ENCODE measurements at regions not wholly inside any gene's neighbourhood (a gene's known extent, or its start where the extent isn't known, plus 50 kb on each side); places are given as distances from the start of the nearest gene placed in this dataset.

DNA sequence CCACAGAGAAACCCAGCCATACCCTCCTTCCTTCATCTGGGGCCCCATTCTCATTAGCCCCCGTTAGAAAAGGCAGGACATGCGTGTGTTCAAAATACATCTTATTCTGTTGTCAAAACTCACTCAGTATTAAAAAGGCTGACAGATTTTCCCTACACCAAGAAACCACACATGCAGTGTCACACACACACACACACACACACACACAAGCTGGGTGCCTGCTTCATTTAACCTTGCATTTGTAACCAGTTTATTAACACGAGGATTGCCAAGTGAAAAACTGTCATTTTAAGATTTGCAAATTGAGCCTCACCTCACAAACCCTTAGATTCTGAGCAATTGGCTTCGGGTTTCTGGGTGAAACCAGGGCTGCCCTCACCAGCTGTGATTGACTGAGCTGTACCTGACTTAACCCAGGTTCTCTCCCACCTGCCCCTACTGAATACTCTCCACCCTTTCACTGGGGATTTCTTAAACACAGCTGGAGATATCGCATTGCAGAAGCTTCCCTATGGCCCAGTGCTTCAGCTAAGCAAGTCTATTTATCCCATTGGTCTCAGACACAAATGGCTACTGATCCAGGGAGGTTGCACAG, 172.7 kb upstream of the ZNF507 start:
- DNase-seq (ENCODE audit: low read depth): no peak

DNA sequence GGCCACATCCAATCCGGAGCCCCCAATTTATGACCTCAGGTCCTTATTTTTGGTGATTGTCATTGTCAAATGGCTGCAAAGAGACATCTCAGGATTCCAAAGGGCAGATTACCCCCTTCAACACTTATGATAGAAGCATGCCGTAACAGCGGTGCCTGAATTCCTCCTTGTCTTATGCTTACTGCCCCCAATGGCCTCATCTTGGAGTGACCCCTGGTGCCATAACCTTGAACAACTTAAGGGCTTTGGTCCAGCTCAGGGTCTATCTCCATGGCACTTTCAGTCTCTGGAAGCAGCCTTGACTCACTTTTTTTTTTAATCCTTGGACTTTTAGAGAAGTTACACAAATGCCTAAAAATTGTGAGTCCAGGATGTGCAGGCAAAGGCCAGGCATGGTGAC, 171.6 kb upstream of the ZNF507 start:
- TF ChIP-seq, protein P1, sequence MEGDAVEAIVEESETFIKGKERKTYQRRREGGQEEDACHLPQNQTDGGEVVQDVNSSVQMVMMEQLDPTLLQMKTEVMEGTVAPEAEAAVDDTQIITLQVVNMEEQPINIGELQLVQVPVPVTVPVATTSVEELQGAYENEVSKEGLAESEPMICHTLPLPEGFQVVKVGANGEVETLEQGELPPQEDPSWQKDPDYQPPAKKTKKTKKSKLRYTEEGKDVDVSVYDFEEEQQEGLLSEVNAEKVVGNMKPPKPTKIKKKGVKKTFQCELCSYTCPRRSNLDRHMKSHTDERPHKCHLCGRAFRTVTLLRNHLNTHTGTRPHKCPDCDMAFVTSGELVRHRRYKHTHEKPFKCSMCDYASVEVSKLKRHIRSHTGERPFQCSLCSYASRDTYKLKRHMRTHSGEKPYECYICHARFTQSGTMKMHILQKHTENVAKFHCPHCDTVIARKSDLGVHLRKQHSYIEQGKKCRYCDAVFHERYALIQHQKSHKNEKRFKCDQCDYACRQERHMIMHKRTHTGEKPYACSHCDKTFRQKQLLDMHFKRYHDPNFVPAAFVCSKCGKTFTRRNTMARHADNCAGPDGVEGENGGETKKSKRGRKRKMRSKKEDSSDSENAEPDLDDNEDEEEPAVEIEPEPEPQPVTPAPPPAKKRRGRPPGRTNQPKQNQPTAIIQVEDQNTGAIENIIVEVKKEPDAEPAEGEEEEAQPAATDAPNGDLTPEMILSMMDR (conservative IDR thresholded peaks at IDR 0.05; ENCODE audit: control insufficient read depth, insufficient read depth, low read depth, low read length): no peak
- no peak overlapping the region for H3K4me3 ChIP-seq (ENCODE audit: control insufficient read depth, low read depth, low read length)
- DNase-seq (ENCODE audit: low read depth): no peak

More for the DNA sequence above, 172.7 kb upstream of the ZNF507 start:
- H3K4me3 ChIP-seq (ENCODE audit: control insufficient read depth, low read depth, low read length): no peak overlapping the region
- TF ChIP-seq, protein P1 (conservative IDR thresholded peaks at IDR 0.05; ENCODE audit: control insufficient read depth, insufficient read depth, low read depth, low read length): no peak

- no peak for DNase-seq (ENCODE audit: low read depth)
- TF ChIP-seq, protein P1 (conservative IDR thresholded peaks at IDR 0.05; ENCODE audit: control insufficient read depth, insufficient read depth, low read depth, low read length): no peak
Measured at GRCh38 chr19:32174386-32175113, 170.9 kb upstream of the ZNF507 start.

GRCh38 chr19:32176591-32176990, 168.8 kb upstream of the ZNF507 start:
- TF ChIP-seq, protein P1 (conservative IDR thresholded peaks at IDR 0.05; ENCODE audit: control insufficient read depth, insufficient read depth, low read depth, low read length): no peak
- H3K4me3 ChIP-seq (ENCODE audit: control insufficient read depth, low read depth, low read length): no peak overlapping the region
- DNase-seq (ENCODE audit: low read depth): no peak

More at GRCh38 chr19:32174386-32175113, 170.9 kb upstream of the ZNF507 start:
- no peak overlapping the region for H3K4me3 ChIP-seq (ENCODE audit: control insufficient read depth, low read depth, low read length)

DNA sequence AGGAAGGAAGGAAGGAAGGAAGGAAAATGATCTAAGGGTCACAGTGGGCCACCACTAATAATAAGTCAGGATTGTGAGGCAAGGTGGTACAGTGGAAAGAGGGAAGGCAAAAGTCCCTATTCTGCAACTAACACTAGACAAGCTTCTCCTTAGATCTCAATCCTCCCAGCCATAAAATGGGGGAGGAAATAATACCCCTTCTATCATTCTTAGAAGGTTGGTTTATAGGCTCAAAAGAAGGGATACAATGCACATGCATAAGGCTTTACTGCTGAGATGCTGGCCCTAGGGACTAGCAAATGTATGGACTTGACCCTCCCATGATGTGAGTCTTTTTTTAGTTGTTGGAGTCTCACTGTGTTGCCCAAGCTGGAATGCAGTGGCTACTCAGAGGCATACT, 167.7 kb upstream of the ZNF507 start:
- TF ChIP-seq, protein P1 (conservative IDR thresholded peaks at IDR 0.05; ENCODE audit: control insufficient read depth, insufficient read depth, low read depth, low read length): no peak
- no peak overlapping the region for H3K4me3 ChIP-seq (ENCODE audit: control insufficient read depth, low read depth, low read length)
- DNase-seq (ENCODE audit: low read depth): no peak

- TF ChIP-seq, protein P1 (conservative IDR thresholded peaks at IDR 0.05; ENCODE audit: control insufficient read depth, insufficient read depth, low read depth, low read length): no peak
- no peak overlapping the region for H3K4me3 ChIP-seq (ENCODE audit: control insufficient read depth, low read depth, low read length)
- no peak for DNase-seq (ENCODE audit: low read depth)
Measured at GRCh38 chr19:32178401-32178800, 167.0 kb upstream of the ZNF507 start.

All from fibroblast of mammary gland (primary cell).